Ishikawa (cell line): ENCODE measurements at regions not wholly inside any gene's neighbourhood (a gene's known extent, or its start where the extent isn't known, plus 50 kb on each side); places are given as distances from the start of the nearest gene placed in this dataset.

Experiments
- CREB1 ChIP-seq: IDR thresholded peaks from 2 replicates; pipeline ENCODE4 v1.6.1; 2012; ENCODE audit warnings: low read depth
- EP300 ChIP-seq: IDR thresholded peaks from 2 replicates; pipeline ENCODE4 v1.6.1; 2012; ENCODE audit warnings: borderline replicate concordance
- NFIC ChIP-seq: IDR thresholded peaks from 2 replicates; pipeline ENCODE4 v1.6.1; 2012
- RAD21 ChIP-seq: IDR thresholded peaks from 2 replicates; pipeline ENCODE4 v1.6.1; 2012; ENCODE audit warnings: low read depth
- REST ChIP-seq: IDR thresholded peaks from 2 replicates; pipeline ENCODE4 v1.6.1; 2012; ENCODE audit warnings: low read depth, mild to moderate bottlenecking
- YY1 ChIP-seq: IDR thresholded peaks from 2 replicates; pipeline ENCODE4 v1.6.1; 2012; ENCODE audit warnings: low read depth

- no peak for TF ChIP-seq NFIC
- TF ChIP-seq EP300: no peak
- no peak for TF ChIP-seq YY1
- TF ChIP-seq RAD21: no peak
- no peak for TF ChIP-seq CREB1
- no peak for TF ChIP-seq REST
Measured at GRCh38 chr4:14236359-14236758, 608.8 kb upstream of the BOD1L1 start.
